GM21576 (cell line): ENCODE measurements at regions not wholly inside any gene's neighbourhood (a gene's known extent, or its start where the extent isn't known, plus 50 kb on each side); places are given as distances from the start of the nearest gene placed in this dataset.

ENCODE experiments used
- ATAC-seq: cut with Tn5 transposase; IDR thresholded peaks from one replicate; pipeline ENCODE4 v1.9.1; 2021; ENCODE audit warnings: mild to moderate bottlenecking, moderate library complexity; ENCODE audit not compliant: unreplicated experiment

DNA sequence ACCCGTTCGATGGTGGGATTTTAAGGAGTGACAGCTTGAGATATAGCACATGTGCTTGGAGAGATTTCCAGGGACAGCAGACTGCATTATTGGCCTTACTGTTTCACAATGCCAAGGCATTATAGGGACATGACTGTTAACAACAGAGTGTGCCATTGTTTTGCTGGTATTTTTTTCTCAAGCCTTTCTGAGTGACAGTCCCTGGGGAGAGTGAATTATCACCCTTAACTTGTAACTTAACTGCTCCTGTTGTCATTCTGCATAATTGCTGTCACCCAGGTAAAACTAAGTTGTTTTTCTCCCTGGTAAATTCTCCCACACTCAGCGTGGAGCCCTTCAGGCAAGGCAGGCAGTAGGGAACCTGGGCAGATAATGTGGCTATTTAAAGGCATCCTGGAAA, 989.2 kb upstream of the LCORL start:
- no peak for ATAC-seq

DNA sequence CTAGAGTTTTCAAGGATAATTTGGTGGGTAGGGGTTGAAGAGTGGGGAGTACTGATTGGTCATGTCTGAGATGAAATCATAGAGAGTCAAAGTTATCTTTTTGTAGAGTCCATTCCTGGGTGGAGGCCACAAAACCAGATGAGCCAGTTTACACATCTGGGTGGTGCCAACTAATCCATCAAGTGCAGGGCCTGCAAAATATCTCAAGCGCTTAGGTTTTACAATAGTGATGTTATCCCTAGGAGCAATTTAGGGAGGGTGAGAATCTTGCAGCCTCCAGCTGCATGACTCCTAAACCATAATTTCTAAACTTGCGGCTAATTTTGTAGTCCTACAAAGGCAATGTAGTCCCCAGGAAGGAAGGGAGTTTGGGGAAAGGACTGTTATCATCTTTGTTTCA, 988.3 kb upstream of the LCORL start:
- ATAC-seq: no peak

DNA sequence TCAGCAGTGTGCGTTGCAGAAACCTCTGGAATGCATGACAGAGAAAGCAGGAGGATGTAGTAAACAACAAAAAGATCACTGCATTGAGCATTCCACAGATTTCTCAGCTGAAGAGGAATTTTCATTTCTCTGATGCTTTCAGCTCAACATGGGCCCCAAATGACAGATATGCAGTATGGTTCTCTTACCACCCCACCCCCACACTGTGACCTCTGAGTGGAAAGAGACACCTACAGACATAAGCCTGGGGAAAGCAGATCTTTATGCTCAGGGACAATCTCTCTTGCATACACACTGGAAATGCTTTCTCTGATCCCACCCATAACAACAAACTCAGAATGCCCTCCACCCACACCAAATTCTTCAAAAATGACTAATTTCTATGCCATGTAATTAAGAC, 983.7 kb upstream of the LCORL start:
- no peak for ATAC-seq

DNA sequence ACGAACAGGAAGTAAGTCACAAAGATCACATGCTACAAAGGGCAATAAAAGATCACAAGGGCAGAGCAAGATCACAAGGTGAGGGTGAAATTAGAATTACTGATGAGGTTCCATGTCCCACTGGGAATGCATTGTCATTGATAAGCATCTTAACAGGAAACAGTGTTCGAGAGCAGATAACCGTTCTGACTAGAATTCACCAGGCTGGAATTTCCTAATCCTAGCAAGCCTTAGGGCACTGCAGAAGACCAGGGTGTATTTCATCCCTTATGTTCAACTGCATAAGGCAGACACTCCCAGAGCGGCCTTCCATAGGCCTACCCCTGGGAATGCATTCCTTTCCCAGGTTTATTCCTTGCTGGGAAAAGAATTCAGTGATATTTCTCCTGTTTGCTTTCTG, 980.6 kb upstream of the LCORL start:
- ATAC-seq: no peak

DNA sequence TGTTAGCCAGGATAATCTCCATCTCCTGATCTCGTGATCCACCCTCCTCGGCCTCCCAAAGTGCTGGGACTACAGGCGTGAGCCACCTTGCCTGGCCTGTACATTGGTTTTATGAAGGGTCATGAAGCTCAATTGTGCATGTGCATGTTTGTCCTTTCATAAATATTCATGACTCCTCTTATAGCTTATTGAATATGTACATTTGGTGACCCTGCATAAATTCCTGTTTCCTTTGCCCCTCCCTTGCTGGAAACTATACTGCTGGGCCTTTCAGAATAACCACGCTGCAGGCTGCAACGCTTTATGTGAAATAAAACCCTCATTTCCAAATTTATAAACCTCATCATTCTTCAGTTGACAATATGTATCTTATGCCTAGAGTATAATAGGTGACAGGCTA, 978.0 kb upstream of the LCORL start:
- ATAC-seq: no peak

DNA sequence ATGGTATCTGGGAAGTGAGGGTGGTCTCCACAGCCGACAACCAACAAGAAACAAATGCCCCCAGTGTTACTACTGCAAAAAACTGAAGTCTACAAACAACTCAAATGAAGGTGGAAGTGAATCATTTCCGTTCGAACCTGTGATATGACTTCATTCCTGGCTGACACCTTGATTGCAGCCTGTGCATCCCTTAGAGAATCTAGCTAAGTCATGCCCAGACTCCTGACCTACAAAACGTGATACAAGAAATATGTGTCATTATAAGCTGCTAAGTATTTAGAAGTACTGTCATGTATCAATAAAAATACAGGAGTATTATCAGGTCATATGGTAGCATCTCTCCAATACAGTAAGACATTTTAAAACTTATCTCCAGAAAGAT, 959.7 kb upstream of the LCORL start:
- no peak for ATAC-seq

DNA sequence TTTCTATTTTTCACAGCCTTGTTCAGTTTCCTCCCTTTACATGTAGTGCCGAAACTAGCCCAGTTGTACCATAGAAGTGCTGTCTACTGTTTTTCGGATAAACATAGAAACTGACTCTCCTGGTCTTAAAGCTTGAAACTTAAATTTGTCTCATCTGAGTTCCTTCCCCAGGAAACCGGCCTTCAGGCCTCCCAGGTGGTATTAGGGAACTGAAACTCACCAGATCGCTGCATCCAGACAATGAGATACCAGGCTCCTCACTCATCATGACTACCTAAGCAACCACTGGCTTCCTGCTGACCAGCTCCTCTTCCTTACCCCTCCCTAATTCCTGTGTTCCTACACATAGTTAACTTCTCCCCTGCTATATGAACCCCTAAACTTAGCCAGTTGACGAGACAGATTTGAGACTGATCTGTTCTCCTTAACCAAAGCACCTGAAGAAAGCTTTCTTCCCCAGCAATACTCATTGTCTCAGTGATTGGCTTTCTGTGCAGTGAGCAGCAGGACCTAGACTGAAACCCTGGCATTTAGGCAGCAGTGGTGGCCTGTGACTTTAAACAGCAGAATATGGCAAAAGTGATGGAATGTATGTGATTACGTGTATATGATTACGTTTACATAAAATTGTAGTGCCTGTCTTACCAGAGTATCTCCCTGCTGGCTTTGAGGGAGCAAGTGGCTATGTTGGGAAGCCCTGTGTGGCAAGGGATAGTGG, 959.1 kb upstream of the LCORL start:
- ATAC-seq: peak; percentile 93

DNA sequence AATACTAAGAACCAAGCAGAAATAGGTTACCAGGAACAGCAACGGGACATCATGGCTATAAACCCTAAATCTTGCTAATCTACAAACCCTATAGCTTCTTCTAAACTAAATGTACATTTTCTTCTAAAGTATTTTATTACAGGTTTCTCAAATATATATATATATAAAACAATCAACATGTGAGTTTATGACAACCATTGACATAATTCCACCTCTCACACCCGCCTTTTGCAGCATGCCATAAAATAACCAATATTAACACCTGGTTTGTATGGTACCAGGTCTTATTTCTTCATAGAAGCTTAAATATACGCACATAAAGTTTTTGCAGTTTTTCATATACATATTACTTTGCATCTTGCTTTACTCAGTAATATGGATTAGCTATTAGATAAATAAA, 955.3 kb upstream of the LCORL start:
- no peak for ATAC-seq

DNA sequence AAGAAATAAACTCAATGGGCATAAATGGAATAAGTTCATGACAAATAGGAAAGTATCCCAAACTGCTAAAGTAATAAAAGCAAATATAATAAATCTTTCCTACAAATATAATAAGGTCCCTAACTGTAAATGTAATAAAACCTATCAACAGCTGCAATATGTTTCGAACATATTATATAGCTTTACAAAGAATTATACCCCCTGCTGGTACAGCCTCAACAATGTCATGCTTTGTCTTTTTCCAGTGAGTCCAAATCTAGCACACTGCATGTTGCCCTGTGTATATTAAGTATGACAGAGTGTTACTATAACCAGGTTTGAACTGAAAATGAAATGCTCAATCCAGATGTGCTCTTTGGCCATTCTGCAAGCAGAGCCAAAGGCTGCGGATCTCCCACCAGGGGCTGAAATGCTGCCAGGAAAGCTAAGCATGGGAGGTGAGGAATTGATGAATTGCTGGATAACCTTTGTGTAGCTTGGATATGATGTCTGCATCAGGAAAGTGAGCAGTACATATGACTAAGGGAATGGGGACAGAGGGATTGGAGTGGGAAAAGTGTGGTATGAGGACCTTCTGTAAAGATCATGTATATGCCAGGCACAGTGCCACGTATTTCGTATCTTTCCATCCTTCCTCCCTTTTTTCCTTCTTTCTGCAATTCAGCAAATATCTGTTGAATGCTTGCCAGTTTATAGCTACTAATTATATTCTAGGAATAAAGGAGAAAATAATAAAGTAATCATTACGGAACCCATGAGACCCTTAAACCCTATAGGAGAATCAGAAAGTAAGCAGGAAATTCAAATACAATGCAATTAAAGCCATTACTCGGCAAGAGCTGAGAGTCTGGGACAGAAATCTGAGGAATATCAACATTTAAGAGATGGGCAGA, 954.6 kb upstream of the LCORL start:
- ATAC-seq: no peak

DNA sequence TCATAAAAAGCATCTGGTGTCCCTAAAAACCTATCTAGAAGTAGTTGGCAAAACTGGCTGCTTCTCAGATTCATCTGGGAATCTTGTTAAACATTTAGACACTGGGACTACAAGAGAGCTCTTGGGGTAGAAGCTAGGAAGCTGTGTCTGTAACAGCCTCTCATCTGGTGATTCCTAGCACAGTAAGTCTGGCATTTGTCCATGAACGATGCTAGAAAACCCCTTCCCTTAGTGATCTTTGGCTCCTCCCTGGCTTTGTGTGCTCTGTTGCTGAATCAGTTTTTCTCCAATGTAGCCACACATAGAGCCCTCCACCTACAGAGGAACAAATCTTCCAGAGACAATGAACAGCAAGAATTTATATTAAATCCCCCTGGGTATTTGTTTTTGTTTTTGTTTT, 951.7 kb upstream of the LCORL start:
- no peak for ATAC-seq

DNA sequence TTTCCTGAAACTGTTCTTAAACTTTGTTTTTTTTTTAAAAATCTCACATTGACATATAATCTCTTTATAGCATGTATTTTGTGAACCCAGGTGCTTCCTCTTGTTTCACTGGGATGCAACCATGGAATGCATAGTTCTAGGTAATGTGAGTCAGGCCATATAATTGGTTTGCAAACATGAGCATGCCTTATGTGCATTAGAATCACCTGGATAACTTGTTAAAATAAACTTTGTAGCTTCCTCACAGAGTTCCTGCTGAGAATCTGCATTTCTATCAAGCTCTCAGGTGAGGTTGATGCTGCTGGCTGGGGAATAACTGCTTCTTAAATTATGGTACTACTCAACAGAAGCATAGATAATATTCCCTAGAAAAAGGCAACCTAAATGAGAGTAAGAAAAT, 940.3 kb upstream of the LCORL start:
- ATAC-seq: no peak

DNA sequence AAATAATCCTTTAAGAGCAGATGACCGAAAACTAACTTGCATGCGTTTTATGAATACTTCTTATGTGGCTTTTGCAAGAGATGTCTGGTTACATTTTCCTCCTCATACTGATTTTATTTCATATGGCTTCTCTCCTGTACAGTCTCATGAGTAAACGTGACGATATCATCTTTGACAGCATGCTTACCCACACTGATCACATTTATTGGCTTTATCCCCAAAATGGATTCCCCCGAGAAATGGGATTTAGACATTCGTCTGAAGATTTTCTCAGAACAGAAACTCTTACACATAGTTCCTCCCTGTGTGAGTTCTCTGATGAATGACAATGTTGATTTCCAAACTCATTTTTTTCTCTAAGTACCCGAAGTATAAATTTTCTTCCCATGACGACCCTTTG, 939.7 kb upstream of the LCORL start:
- ATAC-seq: no peak

DNA sequence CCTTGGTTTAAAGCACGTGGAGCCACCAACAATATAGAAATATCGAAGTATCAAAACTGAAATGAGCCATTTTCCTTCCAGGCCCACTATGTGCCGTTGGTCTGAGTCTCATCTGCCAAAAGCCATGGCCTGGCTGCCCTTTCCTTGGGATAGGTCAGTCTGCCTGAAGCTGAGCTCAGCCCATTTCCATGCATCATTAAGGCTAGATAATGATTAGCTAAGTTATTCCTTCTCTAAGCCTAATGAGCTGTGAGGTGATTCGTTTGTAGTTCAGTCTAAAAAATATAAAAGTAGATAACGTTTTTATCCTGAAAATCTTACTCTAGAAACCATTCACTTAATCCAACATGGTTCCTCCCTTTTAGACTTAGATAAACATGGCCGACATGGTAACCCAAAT, 936.2 kb upstream of the LCORL start:
- no peak for ATAC-seq

DNA sequence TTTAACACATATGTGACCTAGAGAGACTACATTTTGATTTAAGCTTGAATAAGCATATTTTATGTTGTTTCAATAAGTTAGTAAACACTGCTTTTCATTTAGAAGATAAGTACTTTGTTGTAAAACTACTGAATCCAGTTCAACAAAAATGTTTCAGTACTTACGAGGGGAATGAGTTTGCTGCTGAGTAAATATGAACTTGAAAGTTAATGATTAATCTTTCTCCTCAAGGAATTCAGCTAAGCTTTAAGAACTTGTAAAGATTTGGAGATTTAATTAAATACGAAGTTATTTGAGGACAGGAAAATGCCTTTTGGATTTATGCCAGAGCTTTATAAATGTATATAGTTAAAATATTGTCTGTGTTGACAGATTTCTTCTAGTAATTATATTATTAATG, 933.0 kb upstream of the LCORL start:
- no peak for ATAC-seq

DNA sequence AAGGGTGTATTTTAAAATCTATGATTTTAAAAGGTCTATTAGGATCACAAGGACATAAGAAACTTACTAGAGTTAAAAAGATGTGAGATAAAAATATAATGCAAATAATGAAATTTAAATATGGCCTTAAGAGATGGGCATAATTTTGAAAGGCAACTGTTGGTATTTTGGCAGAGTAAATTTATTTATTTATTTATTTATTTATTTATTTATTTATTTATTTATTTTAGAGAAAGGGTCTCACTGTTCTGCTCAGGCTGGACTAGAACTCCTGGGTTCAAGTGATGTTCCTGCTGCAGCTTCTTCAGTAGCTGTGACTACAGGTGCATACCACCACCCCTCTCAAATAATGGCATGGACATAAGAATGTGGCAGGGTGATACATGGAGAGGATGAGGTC, 932.1 kb upstream of the LCORL start:
- ATAC-seq: no peak

DNA sequence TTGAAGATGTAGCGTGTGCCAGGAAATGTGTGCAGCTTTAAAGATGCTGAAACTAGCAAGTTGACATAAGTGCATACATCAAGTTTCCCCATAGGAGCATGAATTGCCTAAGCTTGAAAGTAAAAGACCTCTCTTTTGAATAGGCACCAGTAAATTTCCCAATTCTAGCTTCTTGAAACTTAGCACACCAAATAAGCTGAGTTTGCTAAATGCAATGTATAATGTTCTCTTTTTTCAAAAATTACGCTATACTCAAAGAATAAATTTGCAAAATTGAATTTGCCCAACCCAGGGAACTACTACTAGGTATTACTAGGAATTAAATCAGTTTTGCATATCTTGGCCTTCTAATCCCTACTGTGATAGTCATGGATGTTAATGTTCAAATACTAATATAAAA, 923.9 kb upstream of the LCORL start:
- no peak for ATAC-seq

DNA sequence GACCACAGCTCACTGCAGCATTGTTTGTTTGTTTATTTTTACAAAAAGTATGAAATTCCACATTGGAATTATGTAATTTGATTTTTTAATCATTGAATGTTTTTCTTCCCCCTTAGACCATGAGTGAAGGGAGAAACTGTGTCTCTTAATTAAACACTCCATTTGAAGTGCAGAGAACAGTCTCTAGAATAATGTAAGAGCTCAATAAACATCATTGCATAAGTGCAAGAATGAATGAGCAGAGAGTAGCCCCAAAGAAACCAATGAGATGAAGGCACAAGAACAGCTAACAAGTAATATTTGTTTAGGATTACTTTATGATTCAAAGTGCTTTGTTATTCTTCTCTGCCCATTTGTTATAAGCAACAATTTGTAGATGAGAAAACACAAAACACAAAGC, 921.3 kb upstream of the LCORL start:
- no peak for ATAC-seq

DNA sequence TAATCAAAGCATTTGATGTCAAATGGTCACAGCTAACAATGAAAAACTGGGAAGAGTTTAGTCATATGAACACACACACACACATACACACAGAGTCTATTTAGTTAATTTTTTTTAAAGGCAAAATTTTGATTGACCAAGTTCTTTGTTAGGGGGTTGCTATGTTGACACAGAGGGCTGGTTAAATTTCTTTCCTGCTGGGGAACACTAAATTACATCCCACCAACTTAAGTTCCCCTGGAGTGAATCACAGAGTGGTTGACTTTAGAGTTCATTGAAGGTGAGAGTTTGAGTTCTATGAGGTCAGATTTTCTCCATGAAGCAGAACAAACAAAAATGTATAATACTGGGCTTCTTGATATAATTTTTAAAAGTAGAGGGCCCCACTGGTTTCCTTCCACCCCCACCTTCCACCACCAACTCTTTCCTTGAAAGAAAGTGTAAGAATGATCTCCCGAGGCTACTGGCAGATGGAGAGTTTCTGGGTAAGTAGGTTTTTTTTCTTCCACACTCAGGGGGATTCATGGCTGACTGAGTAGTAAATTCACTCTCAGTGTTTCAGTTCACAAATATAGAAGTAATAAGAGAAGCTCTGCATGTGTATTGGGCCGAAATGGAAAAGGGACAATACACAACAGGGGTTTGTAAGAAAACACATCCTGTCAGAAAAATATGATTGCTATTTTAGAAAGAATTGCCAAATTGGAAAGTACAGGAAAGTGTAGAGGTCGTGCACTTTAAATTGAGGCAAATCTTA, 917.0 kb upstream of the LCORL start:
- no peak for ATAC-seq

DNA sequence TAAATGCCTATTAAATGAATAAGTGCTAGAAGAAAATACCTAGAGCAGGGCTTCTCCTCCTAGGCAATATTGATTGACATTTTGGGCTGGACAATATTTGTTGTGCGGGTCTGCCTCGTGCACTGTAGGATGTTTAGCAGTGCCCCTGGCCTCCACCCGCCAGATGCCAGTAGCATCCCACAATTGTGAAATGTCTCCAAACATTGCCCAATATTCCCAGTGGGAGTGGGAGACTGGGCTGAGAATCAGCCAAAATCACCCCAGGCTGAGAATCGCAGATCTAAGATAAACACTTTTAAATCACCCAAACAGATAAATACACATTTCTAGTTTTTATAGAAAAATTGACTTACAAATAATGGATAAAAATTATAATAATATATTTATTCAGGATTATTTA, 916.2 kb upstream of the LCORL start:
- no peak for ATAC-seq

DNA sequence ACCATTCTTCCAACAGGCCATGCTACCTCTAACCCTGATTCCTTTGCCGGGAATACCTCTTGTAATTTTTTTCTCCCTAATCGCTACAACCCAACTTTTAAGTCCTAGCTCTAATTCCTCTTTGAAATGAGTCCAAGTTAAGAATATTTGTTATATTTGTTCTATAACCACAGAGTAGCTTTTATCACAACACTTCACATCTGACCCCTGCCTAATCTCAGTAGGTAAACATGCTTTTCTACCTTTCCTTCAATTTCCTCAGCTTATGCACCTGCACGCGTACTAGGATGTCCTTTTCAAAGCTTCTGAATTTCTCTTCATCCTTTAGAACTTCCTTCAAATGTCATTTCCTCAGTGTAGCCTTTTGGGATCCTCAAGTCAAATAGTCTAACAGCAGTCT, 915.5 kb upstream of the LCORL start:
- no peak for ATAC-seq

DNA sequence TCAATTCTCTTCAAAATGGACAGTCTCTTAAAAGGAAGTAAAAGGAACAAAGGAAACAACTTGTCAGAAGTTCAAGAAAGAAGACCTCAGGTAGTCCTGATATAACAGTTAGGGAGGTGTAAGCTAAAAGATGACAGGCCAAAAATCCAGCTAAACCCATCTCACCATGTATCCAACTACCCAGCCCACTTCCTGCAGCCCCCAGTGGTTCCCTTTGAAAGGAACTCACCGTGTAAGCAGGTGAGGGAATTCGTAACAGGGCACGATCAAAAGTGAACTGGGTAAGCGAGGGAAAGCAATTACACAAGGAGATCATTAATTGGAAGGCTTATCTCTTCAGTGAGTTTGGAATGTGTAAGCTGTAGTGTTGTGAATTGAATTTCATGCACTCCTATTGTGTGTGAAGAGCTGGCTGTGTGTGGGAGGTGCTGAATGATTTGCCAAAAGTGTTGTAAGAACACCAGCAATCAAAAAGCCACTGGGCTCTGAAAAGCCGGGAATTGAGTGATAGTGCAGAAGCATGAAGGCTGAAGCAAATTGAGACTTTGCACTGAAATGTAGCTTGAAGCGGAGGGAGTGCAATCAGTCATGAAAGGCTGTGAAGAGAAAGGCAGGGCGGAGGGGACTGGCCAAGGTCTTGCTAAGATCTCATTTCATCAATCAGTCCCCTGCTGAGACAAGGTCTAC, 914.2 kb upstream of the LCORL start:
- no peak for ATAC-seq
